SU-DHL-6 (cell line): ENCODE measurements at regions not wholly inside any gene's neighbourhood (a gene's known extent, or its start where the extent isn't known, plus 50 kb on each side); places are given as distances from the start of the nearest gene placed in this dataset.

Source experiments
- H2AFZ ChIP-seq: fragments of 200-600 bp; sonication (generic); 2 replicates; pipeline ENCODE4 v1.6.1; 2014; ENCODE audit warnings: low read depth, mild to moderate bottlenecking, moderate library complexity, mixed read lengths, antibody characterized with exemption, low read length; ENCODE audit not compliant: severe bottlenecking
- H3F3A ChIP-seq: fragments of 200-600 bp; shearing (Covaris generic); 2 replicates; pipeline ENCODE4 v1.6.0; 2016; ENCODE audit warnings: antibody characterized with exemption, mild to moderate bottlenecking; ENCODE audit not compliant: insufficient read depth
- H3K27ac ChIP-seq: fragments of 200-600 bp; sonication (generic); 2 replicates; pipeline ENCODE4 v1.5.1; 2016; ENCODE audit warnings: low read depth, mild to moderate bottlenecking, low read length, moderate library complexity, mixed read lengths
- H3K27me3 ChIP-seq: fragments of 200-600 bp; sonication (generic), shearing (Covaris generic); 2 replicates; pipeline ENCODE4 v1.6.0; 2014; ENCODE audit warnings: mild to moderate bottlenecking, low read length
- H3K36me3 ChIP-seq: fragments of 200-600 bp; sonication (generic); 2 replicates; pipeline ENCODE4 v1.6.1; 2014; ENCODE audit warnings: mild to moderate bottlenecking, low read length, mixed read lengths
- H3K4me2 ChIP-seq: fragments of 300-600, 200-600 bp; shearing (Covaris generic), sonication (generic); 2 replicates; pipeline ENCODE4 v1.6.0; 2014; ENCODE audit warnings: low read length, low read depth, mild to moderate bottlenecking; ENCODE audit not compliant: poor library complexity, severe bottlenecking
- H3K4me3 ChIP-seq: fragments of 200-600 bp; sonication (generic); 2 replicates; pipeline ENCODE4 v1.5.1; 2014; ENCODE audit warnings: antibody characterized with exemption, low read length, mild to moderate bottlenecking, mixed read lengths; ENCODE audit not compliant: insufficient read depth, poor library complexity, severe bottlenecking
- H3K79me2 ChIP-seq: fragments of 200-600 bp; sonication (generic); 2 replicates; pipeline ENCODE4 v1.6.1; 2014; ENCODE audit warnings: mild to moderate bottlenecking, low read length, moderate library complexity; ENCODE audit not compliant: insufficient read depth
- H3K9ac ChIP-seq: fragments of 200-600 bp; sonication (generic); 2 replicates; pipeline ENCODE4 v1.7.0; 2014; ENCODE audit warnings: mild to moderate bottlenecking, low read length
- H3K9me2 ChIP-seq: fragments of 200-600 bp; sonication (generic); replicated peaks from 2 replicates; pipeline ENCODE4 v1.6.1; 2014; ENCODE audit warnings: low read length; ENCODE audit not compliant: insufficient read depth
- H3K9me3 ChIP-seq: fragments of 200-600 bp; sonication (generic); 2 replicates; pipeline ENCODE4 v1.6.1; 2014; ENCODE audit warnings: low read length, mixed read lengths; ENCODE audit not compliant: insufficient read depth
- H4K20me1 ChIP-seq: fragments of 200-600 bp; sonication (generic); 2 replicates; pipeline ENCODE4 v1.6.1; 2014; ENCODE audit warnings: low read depth, mild to moderate bottlenecking, antibody characterized with exemption, low read length, moderate library complexity, mixed read lengths
- EZH2phosphoT487 ChIP-seq: fragments of 200-600 bp; sonication (generic), shearing (Covaris generic); conservative IDR thresholded peaks from 2 replicates; pipeline ENCODE4 v1.6.1; 2018; ENCODE audit warnings: mild to moderate bottlenecking, antibody characterized with exemption, low read length, moderate library complexity, mixed read lengths
- TF ChIP-seq, protein P1 (sequence below): fragments of 200-600 bp; sonication (generic); IDR thresholded peaks from one replicate; pipeline ENCODE4 v1.5.1; 2017; ENCODE audit warnings: antibody characterized with exemption, mild to moderate bottlenecking, low read length, moderate library complexity; ENCODE audit not compliant: insufficient read depth, poor library complexity, severe bottlenecking

- H3K27ac ChIP-seq, result no peak overlapping the region
- no peak overlapping the region for H2AFZ ChIP-seq
- no peak overlapping the region for H3K9ac ChIP-seq
- no peaks in the 10 kb centered on the region for H4K20me1 ChIP-seq
- no peaks in the 10 kb centered on the region for H3K27me3 ChIP-seq
- no peak for TF ChIP-seq EZH2phosphoT487
- TF ChIP-seq, protein P1, sequence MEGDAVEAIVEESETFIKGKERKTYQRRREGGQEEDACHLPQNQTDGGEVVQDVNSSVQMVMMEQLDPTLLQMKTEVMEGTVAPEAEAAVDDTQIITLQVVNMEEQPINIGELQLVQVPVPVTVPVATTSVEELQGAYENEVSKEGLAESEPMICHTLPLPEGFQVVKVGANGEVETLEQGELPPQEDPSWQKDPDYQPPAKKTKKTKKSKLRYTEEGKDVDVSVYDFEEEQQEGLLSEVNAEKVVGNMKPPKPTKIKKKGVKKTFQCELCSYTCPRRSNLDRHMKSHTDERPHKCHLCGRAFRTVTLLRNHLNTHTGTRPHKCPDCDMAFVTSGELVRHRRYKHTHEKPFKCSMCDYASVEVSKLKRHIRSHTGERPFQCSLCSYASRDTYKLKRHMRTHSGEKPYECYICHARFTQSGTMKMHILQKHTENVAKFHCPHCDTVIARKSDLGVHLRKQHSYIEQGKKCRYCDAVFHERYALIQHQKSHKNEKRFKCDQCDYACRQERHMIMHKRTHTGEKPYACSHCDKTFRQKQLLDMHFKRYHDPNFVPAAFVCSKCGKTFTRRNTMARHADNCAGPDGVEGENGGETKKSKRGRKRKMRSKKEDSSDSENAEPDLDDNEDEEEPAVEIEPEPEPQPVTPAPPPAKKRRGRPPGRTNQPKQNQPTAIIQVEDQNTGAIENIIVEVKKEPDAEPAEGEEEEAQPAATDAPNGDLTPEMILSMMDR, result no peak
- H3F3A ChIP-seq, result no peaks in the 10 kb centered on the region
- no peaks in the 10 kb centered on the region for H3K9me3 ChIP-seq
- H3K9me2 ChIP-seq, result no peaks in the 10 kb centered on the region
- H3K79me2 ChIP-seq, result no peaks in the 10 kb centered on the region
- H3K4me2 ChIP-seq, result no peak overlapping the region
- H3K36me3 ChIP-seq, result no peaks in the 10 kb centered on the region
- H3K4me3 ChIP-seq, result no peak overlapping the region
Observed at GRCh38 chr10:124324856-124325632, 93.7 kb downstream of the OAT start.

DNA sequence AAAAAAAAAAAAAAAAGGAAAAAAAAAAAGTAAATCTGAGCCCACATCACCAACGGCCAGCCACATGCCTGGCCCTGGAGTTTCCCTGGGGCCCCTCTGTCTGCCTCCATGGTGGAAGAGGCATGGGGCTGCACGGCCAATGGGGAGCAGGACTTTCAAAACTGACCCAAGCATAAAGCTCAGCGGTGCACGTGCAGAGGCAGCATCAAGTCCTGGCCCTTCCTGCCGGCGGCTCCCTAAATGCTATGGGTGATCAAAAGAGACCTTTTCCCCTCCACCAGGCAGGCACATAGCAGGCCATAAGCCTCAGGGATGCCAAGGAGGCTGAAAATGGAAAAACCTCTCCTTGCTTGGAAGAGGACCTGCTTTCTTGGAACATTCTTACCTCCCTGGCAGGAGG, 94.3 kb downstream of the OAT start:
- Histone ChIP-seq H3F3A (no peaks in the 10 kb centered on the region), H3K4me3 (no peak overlapping the region), H2AFZ (no peak overlapping the region), H3K79me2 (no peaks in the 10 kb centered on the region), H3K9ac (no peak overlapping the region), H3K27ac (no peak overlapping the region), H3K9me2 (no peaks in the 10 kb centered on the region), H4K20me1 (no peaks in the 10 kb centered on the region), H3K4me2 (no peak overlapping the region), H3K9me3 (no peaks in the 10 kb centered on the region), H3K27me3 (no peaks in the 10 kb centered on the region), H3K36me3 (no peaks in the 10 kb centered on the region)
- no peak for TF ChIP-seq EZH2phosphoT487
- TF ChIP-seq, protein P1, result no peak

- no peak overlapping the region for H2AFZ ChIP-seq
- no peaks in the 10 kb centered on the region for H3K9me2 ChIP-seq
- H3K27me3 ChIP-seq, result no peaks in the 10 kb centered on the region
- no peaks in the 10 kb centered on the region for H3F3A ChIP-seq
- no peak overlapping the region for H3K4me2 ChIP-seq
- H4K20me1 ChIP-seq, result no peaks in the 10 kb centered on the region
- H3K79me2 ChIP-seq, result no peaks in the 10 kb centered on the region
- H3K9me3 ChIP-seq, result no peaks in the 10 kb centered on the region
- no peak overlapping the region for H3K4me3 ChIP-seq
- no peak overlapping the region for H3K9ac ChIP-seq
- H3K36me3 ChIP-seq, result no peaks in the 10 kb centered on the region
- no peak overlapping the region for H3K27ac ChIP-seq
- no peak for TF ChIP-seq EZH2phosphoT487
- TF ChIP-seq, protein P1, result no peak
Observed at GRCh38 chr10:124323806-124324205, 94.9 kb downstream of the OAT start.
